ENCODE measurements at regions not wholly inside any gene's neighbourhood (a gene's known extent, or its start where the extent isn't known, plus 50 kb on each side); places are given as distances from the start of the nearest gene placed in this dataset.

DNA sequence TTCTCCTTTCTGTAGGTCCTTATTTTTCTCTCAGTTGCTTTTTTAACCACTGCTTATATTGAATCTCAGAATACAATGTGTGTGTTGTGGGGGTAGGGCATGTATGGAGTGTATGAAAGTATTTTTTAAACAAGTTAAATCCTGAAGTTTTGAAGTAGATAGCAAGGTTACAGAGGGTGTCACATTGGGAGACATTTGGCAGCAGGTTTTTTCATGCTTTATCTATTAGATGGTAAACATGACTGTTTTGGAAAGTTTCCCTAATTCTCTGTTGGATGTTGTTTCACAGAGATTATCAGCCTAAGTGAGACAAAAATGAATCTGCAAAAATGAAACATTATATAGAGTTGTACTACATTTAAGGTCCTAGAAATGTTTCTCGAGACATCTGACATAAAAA is 190.6 kb upstream of the ARPP21 start:
- TF ChIP-seq, protein P1, sequence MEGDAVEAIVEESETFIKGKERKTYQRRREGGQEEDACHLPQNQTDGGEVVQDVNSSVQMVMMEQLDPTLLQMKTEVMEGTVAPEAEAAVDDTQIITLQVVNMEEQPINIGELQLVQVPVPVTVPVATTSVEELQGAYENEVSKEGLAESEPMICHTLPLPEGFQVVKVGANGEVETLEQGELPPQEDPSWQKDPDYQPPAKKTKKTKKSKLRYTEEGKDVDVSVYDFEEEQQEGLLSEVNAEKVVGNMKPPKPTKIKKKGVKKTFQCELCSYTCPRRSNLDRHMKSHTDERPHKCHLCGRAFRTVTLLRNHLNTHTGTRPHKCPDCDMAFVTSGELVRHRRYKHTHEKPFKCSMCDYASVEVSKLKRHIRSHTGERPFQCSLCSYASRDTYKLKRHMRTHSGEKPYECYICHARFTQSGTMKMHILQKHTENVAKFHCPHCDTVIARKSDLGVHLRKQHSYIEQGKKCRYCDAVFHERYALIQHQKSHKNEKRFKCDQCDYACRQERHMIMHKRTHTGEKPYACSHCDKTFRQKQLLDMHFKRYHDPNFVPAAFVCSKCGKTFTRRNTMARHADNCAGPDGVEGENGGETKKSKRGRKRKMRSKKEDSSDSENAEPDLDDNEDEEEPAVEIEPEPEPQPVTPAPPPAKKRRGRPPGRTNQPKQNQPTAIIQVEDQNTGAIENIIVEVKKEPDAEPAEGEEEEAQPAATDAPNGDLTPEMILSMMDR (IDR thresholded peaks at IDR 0.05), result no peak
- TF ChIP-seq EZH2 (IDR thresholded peaks at IDR 0.05; ENCODE audit: borderline replicate concordance, insufficient read depth, low read depth, low read length, poor library complexity, severe bottlenecking), result no peak
